HEK293T (cell line): ENCODE measurements at regions not wholly inside any gene's neighbourhood (a gene's known extent, or its start where the extent isn't known, plus 50 kb on each side); places are given as distances from the start of the nearest gene placed in this dataset.

Source experiments
- FOXA1 ChIP-seq: fragments of 450-650 bp; IDR thresholded peaks from 2 replicates; pipeline ENCODE4 v1.6.1; 2016; ENCODE audit warnings: mild to moderate bottlenecking
- SP1 ChIP-seq: fragments of 450-650 bp; IDR thresholded peaks from 2 replicates; pipeline ENCODE4 v1.6.1; 2017
- TF ChIP-seq, protein P1 (sequence below): fragments of 450-650 bp; IDR thresholded peaks from 2 replicates; pipeline ENCODE4 v1.6.1; 2016

DNA sequence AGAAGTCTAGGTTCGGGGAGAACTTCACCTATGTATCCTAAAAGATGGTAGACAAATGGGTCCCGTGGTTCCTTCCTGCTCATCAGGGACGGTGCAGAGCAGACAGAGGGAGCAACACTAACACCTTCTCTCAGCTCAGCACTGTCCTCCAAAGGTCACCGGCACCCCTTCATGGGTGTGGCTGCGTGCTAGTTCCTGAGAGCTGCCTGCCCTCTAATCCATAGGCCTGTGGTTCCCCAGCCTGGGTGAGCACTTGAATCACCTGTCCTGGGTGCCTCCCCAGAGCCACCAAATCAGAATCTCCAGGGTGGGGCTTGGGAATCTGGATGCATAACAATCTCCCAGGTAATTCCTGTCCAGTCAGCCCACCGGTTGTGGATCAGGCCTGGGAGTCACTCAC lies 113.9 kb upstream of the TMEM45B start:
- TF ChIP-seq SP1: no peak
- TF ChIP-seq, protein P1, sequence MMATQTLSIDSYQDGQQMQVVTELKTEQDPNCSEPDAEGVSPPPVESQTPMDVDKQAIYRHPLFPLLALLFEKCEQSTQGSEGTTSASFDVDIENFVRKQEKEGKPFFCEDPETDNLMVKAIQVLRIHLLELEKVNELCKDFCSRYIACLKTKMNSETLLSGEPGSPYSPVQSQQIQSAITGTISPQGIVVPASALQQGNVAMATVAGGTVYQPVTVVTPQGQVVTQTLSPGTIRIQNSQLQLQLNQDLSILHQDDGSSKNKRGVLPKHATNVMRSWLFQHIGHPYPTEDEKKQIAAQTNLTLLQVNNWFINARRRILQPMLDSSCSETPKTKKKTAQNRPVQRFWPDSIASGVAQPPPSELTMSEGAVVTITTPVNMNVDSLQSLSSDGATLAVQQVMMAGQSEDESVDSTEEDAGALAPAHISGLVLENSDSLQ: no peak
- no peak for TF ChIP-seq FOXA1
